Nephron (organoid): ENCODE measurements at regions not wholly inside any gene's neighbourhood (a gene's known extent, or its start where the extent isn't known, plus 50 kb on each side); places are given as distances from the start of the nearest gene placed in this dataset.

Experiments
- H3K27ac Mint-ChIP-seq, 3 experiments: 2 replicates each; pipeline ENCODE4 v1.8.0; 2020; ENCODE audit warnings: mixed read lengths in 3 of 3, mild to moderate bottlenecking in 2 of 3, moderate library complexity in 1 of 3
- H3K27me3 Mint-ChIP-seq: 2 replicates; pipeline ENCODE4 v1.8.0; 2021; ENCODE audit warnings: low read depth, mild to moderate bottlenecking, moderate library complexity, mixed read lengths
- H3K36me3 Mint-ChIP-seq: 2 replicates; pipeline ENCODE4 v1.8.0; 2020; ENCODE audit warnings: low read depth, mixed read lengths
- H3K4me1 Mint-ChIP-seq: 2 replicates; pipeline ENCODE4 v1.8.0; 2020; ENCODE audit warnings: mixed read lengths
- H3K4me3 Mint-ChIP-seq, 3 experiments: 2 replicates each; pipeline ENCODE4 v1.8.0; 2020; ENCODE audit warnings: mild to moderate bottlenecking in 3 of 3, mixed read lengths in 3 of 3, moderate library complexity in 2 of 3
- H3K9me3 Mint-ChIP-seq: 2 replicates; pipeline ENCODE4 v1.8.0; 2020; ENCODE audit warnings: mixed read lengths
- CTCF ChIP-seq, 3 experiments: fragments of 200-600 bp; sonication (generic); IDR thresholded peaks; one replicate each; pipeline ENCODE4 v1.5.0; 2021; ENCODE audit warnings: antibody characterized with exemption in 3 of 3; ENCODE audit not compliant: unreplicated experiment in 3 of 3

- no peak overlapping the region for H3K27ac Mint-ChIP-seq
- H3K4me1 Mint-ChIP-seq, result no peaks in the 10 kb centered on the region
- H3K36me3 Mint-ChIP-seq, result no peaks in the 10 kb centered on the region
- TF ChIP-seq CTCF (IDR thresholded peaks at IDR 0.05; ENCODE audit: unreplicated experiment in 3 of 3), result no peak
- no peaks in the 10 kb centered on the region for H3K9me3 Mint-ChIP-seq
- no peak overlapping the region for H3K4me3 Mint-ChIP-seq
- peaks cover 11% of the 10 kb centered on the region for H3K27me3 Mint-ChIP-seq
Measured at GRCh38 chr2:157933160-157933920, 57.2 kb upstream of the ACVR1 start.

- Mint-ChIP-seq H3K4me1 (no peaks in the 10 kb centered on the region), H3K36me3 (no peaks in the 10 kb centered on the region)
- TF ChIP-seq CTCF (IDR thresholded peaks at IDR 0.05; ENCODE audit: unreplicated experiment in 3 of 3), result no peak
Measured at GRCh38 chr2:157932480-157933159, 56.5 kb upstream of the ACVR1 start.

GRCh38 chr2:157931542-157931941 lies 55.4 kb upstream of the ACVR1 start:
- TF ChIP-seq CTCF (IDR thresholded peaks at IDR 0.05; ENCODE audit: unreplicated experiment in 3 of 3), result no peak
- no peaks in the 10 kb centered on the region for H3K9me3 Mint-ChIP-seq

More at GRCh38 chr2:157932480-157933159, 56.5 kb upstream of the ACVR1 start:
- H3K4me3 Mint-ChIP-seq, result no peak overlapping the region
- H3K9me3 Mint-ChIP-seq, result no peaks in the 10 kb centered on the region
- peaks cover 11% of the 10 kb centered on the region for H3K27me3 Mint-ChIP-seq
- H3K27ac Mint-ChIP-seq, result peak overlapping the region in 2 of 3 experiments; percentile 50 to 83

GRCh38 chr2:157930728-157931127 lies 54.6 kb upstream of the ACVR1 start:
- Mint-ChIP-seq H3K36me3 (no peaks in the 10 kb centered on the region), H3K9me3 (no peaks in the 10 kb centered on the region), H3K4me3 (no peak overlapping the region), H3K4me1 (no peaks in the 10 kb centered on the region), H3K27me3 (peaks cover 11% of the 10 kb centered on the region), H3K27ac (no peak overlapping the region)
- TF ChIP-seq CTCF (IDR thresholded peaks at IDR 0.05; ENCODE audit: unreplicated experiment in 3 of 3), result no peak

More at GRCh38 chr2:157931542-157931941, 55.4 kb upstream of the ACVR1 start:
- Mint-ChIP-seq H3K4me3 (no peak overlapping the region), H3K27me3 (peaks cover 11% of the 10 kb centered on the region), H3K27ac (no peak overlapping the region), H3K4me1 (no peaks in the 10 kb centered on the region), H3K36me3 (no peaks in the 10 kb centered on the region)

- Mint-ChIP-seq H3K36me3 (no peaks in the 10 kb centered on the region), H3K9me3 (no peaks in the 10 kb centered on the region), H3K27me3 (peaks cover 11% of the 10 kb centered on the region), H3K4me1 (no peaks in the 10 kb centered on the region), H3K27ac (no peak overlapping the region), H3K4me3 (no peak overlapping the region)
- TF ChIP-seq CTCF (IDR thresholded peaks at IDR 0.05; ENCODE audit: unreplicated experiment in 3 of 3), result no peak
Measured at GRCh38 chr2:157929871-157930667, 53.9 kb upstream of the ACVR1 start.
